KOPT-K1 (cell line): ENCODE measurements at regions not wholly inside any gene's neighbourhood (a gene's known extent, or its start where the extent isn't known, plus 50 kb on each side); places are given as distances from the start of the nearest gene placed in this dataset.

Experiments used
- H3K27ac ChIP-seq: fragments of 200-600 bp; sonication (generic); 2 replicates; pipeline ENCODE4 v1.5.1; 2016; ENCODE audit warnings: antibody characterized with exemption, mild to moderate bottlenecking, low read depth, low read length; ENCODE audit not compliant: poor library complexity, severe bottlenecking
- H3K36me3 ChIP-seq: fragments of 200-600 bp; sonication (generic); 2 replicates; pipeline ENCODE4 v1.5.1; 2017; ENCODE audit warnings: antibody characterized with exemption, mild to moderate bottlenecking, low read length, moderate library complexity; ENCODE audit not compliant: insufficient read depth
- H3K9me3 ChIP-seq: fragments of 200-600 bp; sonication (generic); 2 replicates; pipeline ENCODE4 v1.5.1; 2017; ENCODE audit warnings: antibody characterized with exemption, low read length, mild to moderate bottlenecking; ENCODE audit not compliant: insufficient read depth, poor library complexity, severe bottlenecking

- Histone ChIP-seq H3K9me3 (no peaks in the 10 kb centered on the region), H3K27ac (no peak overlapping the region), H3K36me3 (no peaks in the 10 kb centered on the region)
Observed at GRCh38 chr9:16309082-16309468, 561.4 kb downstream of the BNC2 start.

GRCh38 chr9:16309469-16310271 lies 560.8 kb downstream of the BNC2 start:
- Histone ChIP-seq H3K9me3 (no peaks in the 10 kb centered on the region), H3K36me3 (no peaks in the 10 kb centered on the region), H3K27ac (no peak overlapping the region)

- Histone ChIP-seq H3K9me3 (no peaks in the 10 kb centered on the region), H3K27ac (no peak overlapping the region), H3K36me3 (no peaks in the 10 kb centered on the region)
Observed at GRCh38 chr9:16310278-16311110, 560.0 kb downstream of the BNC2 start.

GRCh38 chr9:16312116-16312515 lies 558.4 kb downstream of the BNC2 start:
- Histone ChIP-seq H3K27ac (no peak overlapping the region), H3K9me3 (no peaks in the 10 kb centered on the region), H3K36me3 (no peaks in the 10 kb centered on the region)

GRCh38 chr9:16312962-16313546 lies 557.4 kb downstream of the BNC2 start:
- H3K36me3 ChIP-seq, result no peaks in the 10 kb centered on the region
- no peak overlapping the region for H3K27ac ChIP-seq
- H3K9me3 ChIP-seq, result no peaks in the 10 kb centered on the region

- Histone ChIP-seq H3K27ac (no peak overlapping the region), H3K36me3 (no peaks in the 10 kb centered on the region), H3K9me3 (no peaks in the 10 kb centered on the region)
Observed at GRCh38 chr9:16314476-16314875, 556.0 kb downstream of the BNC2 start.

- Histone ChIP-seq H3K27ac (no peak overlapping the region), H3K36me3 (no peaks in the 10 kb centered on the region), H3K9me3 (no peaks in the 10 kb centered on the region)
Observed at GRCh38 chr9:16315720-16316119, 554.8 kb downstream of the BNC2 start.

GRCh38 chr9:16316456-16316855 lies 554.0 kb downstream of the BNC2 start:
- Histone ChIP-seq H3K36me3 (no peaks in the 10 kb centered on the region), H3K9me3 (no peaks in the 10 kb centered on the region), H3K27ac (no peak overlapping the region)

- Histone ChIP-seq H3K9me3 (no peaks in the 10 kb centered on the region), H3K36me3 (no peaks in the 10 kb centered on the region), H3K27ac (no peak overlapping the region)
Observed at GRCh38 chr9:16316911-16317817, 553.3 kb downstream of the BNC2 start.

GRCh38 chr9:16318516-16319060 lies 551.9 kb downstream of the BNC2 start:
- no peak overlapping the region for H3K27ac ChIP-seq
- H3K9me3 ChIP-seq, result no peaks in the 10 kb centered on the region
- no peaks in the 10 kb centered on the region for H3K36me3 ChIP-seq

- H3K9me3 ChIP-seq, result no peaks in the 10 kb centered on the region
- no peak overlapping the region for H3K27ac ChIP-seq
- H3K36me3 ChIP-seq, result no peaks in the 10 kb centered on the region
Observed at GRCh38 chr9:16319646-16320045, 550.8 kb downstream of the BNC2 start.

GRCh38 chr9:16320338-16320902 lies 550.0 kb downstream of the BNC2 start:
- H3K27ac ChIP-seq, result no peak overlapping the region
- H3K9me3 ChIP-seq, result no peaks in the 10 kb centered on the region
- no peaks in the 10 kb centered on the region for H3K36me3 ChIP-seq

- H3K36me3 ChIP-seq, result no peaks in the 10 kb centered on the region
- no peaks in the 10 kb centered on the region for H3K9me3 ChIP-seq
- no peak overlapping the region for H3K27ac ChIP-seq
Observed at GRCh38 chr9:16321461-16322119, 548.9 kb downstream of the BNC2 start.

- Histone ChIP-seq H3K36me3 (no peaks in the 10 kb centered on the region), H3K27ac (no peak overlapping the region), H3K9me3 (no peaks in the 10 kb centered on the region)
Observed at GRCh38 chr9:16322849-16323248, 547.6 kb downstream of the BNC2 start.
